ENCODE measurements at regions not wholly inside any gene's neighbourhood (a gene's known extent, or its start where the extent isn't known, plus 50 kb on each side); places are given as distances from the start of the nearest gene placed in this dataset.

GRCh38 chr6:63395381-63395780, 75.6 kb upstream of the LGSN start:
- H3K27me3 ChIP-seq (ENCODE audit: control insufficient read depth, insufficient read depth, low read length) = no peaks in the 10 kb centered on the region
- no peaks in the 10 kb centered on the region for H3K9me3 ChIP-seq (ENCODE audit: control insufficient read depth in 2 of 3, insufficient read depth in 1 of 3, low read length in 3 of 3)
- no peak overlapping the region for H3K9ac ChIP-seq (ENCODE audit: low read length in 3 of 3)
- TF ChIP-seq CTCF (IDR thresholded peaks at IDR 0.05; ENCODE audit: borderline replicate concordance, extremely low read depth, insufficient read depth) = no peak
- no peak for FAIRE-seq
- intact Hi-C loops (cut with DNase I) = no loop called here
- H3K36me3 ChIP-seq (ENCODE audit: control insufficient read depth in 2 of 3, insufficient read depth in 3 of 3, low read length in 3 of 3) = no peaks in the 10 kb centered on the region
- H3K4me3 ChIP-seq (ENCODE audit: low read length in 3 of 3) = no peak overlapping the region
- no peak overlapping the region for H3K27ac ChIP-seq (ENCODE audit: low read depth in 2 of 2, low read length in 2 of 2)
- DNase-seq = no peak
- no peaks in the 10 kb centered on the region for H3K4me1 ChIP-seq (ENCODE audit: control insufficient read depth in 2 of 3, insufficient read depth in 2 of 3, low read depth in 1 of 3, low read length in 3 of 3)

- Histone ChIP-seq H3K9me3 (ENCODE audit: control insufficient read depth in 2 of 3, insufficient read depth in 1 of 3, low read length in 3 of 3) (no peaks in the 10 kb centered on the region), H3K4me1 (ENCODE audit: control insufficient read depth in 2 of 3, insufficient read depth in 2 of 3, low read depth in 1 of 3, low read length in 3 of 3) (no peaks in the 10 kb centered on the region), H3K27ac (ENCODE audit: low read depth in 2 of 2, low read length in 2 of 2) (no peak overlapping the region), H3K36me3 (ENCODE audit: control insufficient read depth in 2 of 3, insufficient read depth in 3 of 3, low read length in 3 of 3) (no peaks in the 10 kb centered on the region), H3K27me3 (ENCODE audit: control insufficient read depth, insufficient read depth, low read length) (no peaks in the 10 kb centered on the region), H3K9ac (ENCODE audit: low read length in 3 of 3) (no peak overlapping the region), H3K4me3 (ENCODE audit: low read length in 3 of 3) (no peak overlapping the region)
- intact Hi-C loops (cut with DNase I) = no loop called here
- no peak for DNase-seq
- no peak for TF ChIP-seq CTCF (IDR thresholded peaks at IDR 0.05; ENCODE audit: borderline replicate concordance, extremely low read depth, insufficient read depth)
- no peak for FAIRE-seq
Observed at GRCh38 chr6:63403725-63404124, 83.9 kb upstream of the LGSN start.

GRCh38 chr6:63410435-63411426, 90.9 kb upstream of the LGSN start:
- TF ChIP-seq CTCF (IDR thresholded peaks at IDR 0.05; ENCODE audit: borderline replicate concordance, extremely low read depth, insufficient read depth) = no peak
- FAIRE-seq (no peak), DNase-seq (no peak)
- Histone ChIP-seq H3K36me3 (ENCODE audit: control insufficient read depth in 2 of 3, insufficient read depth in 3 of 3, low read length in 3 of 3) (no peaks in the 10 kb centered on the region), H3K4me3 (ENCODE audit: low read length in 3 of 3) (no peak overlapping the region), H3K4me1 (ENCODE audit: control insufficient read depth in 2 of 3, insufficient read depth in 2 of 3, low read depth in 1 of 3, low read length in 3 of 3) (no peaks in the 10 kb centered on the region), H3K9ac (ENCODE audit: low read length in 3 of 3) (no peak overlapping the region), H3K9me3 (ENCODE audit: control insufficient read depth in 2 of 3, insufficient read depth in 1 of 3, low read length in 3 of 3) (no peaks in the 10 kb centered on the region), H3K27me3 (ENCODE audit: control insufficient read depth, insufficient read depth, low read length) (no peaks in the 10 kb centered on the region), H3K27ac (ENCODE audit: low read depth in 2 of 2, low read length in 2 of 2) (no peak overlapping the region)
- intact Hi-C loops (cut with DNase I) = no loop called here

All from kidney (tissue), 13 donors.